Mammary epithelial cell (primary cell): ENCODE measurements at regions not wholly inside any gene's neighbourhood (a gene's known extent, or its start where the extent isn't known, plus 50 kb on each side); places are given as distances from the start of the nearest gene placed in this dataset.

ENCODE experiments used
- EZH2 ChIP-seq: IDR thresholded peaks from 2 replicates; pipeline ENCODE4 v1.6.1; 2012; ENCODE audit warnings: low read length, inconsistent platforms, borderline replicate concordance
- TF ChIP-seq, protein P1 (sequence below), 2 donors: IDR thresholded peaks in 1 of 2; conservative IDR thresholded peaks in 1 of 2; 2 replicates each; pipeline ENCODE4 v1.5.1; 2011 to 2012; ENCODE audit warnings: inconsistent platforms in 2 of 2, low read length in 2 of 2, mild to moderate bottlenecking in 2 of 2, control low read depth in 1 of 2, low read depth in 1 of 2; ENCODE audit not compliant: insufficient read depth in 1 of 2; ENCODE audit errors: extremely low read depth in 1 of 2

DNA sequence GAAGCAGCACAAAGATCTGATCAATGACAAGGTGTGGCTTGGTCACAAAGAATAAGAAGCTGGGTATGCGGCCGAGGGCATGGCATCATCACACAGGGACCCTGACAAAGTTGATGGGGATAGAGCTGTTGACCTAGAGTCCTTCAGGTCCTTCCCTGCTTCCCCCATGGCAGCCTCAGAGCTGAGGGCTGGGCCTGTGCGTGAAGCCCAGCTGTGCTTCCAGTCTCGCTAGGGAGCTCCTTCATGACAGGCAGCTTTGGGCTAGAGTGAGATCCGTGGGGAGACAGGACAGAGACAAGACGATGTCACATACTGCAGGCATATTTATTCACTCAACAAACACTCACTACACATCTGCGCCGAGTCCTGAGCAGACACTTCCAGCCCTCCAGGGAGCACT lies 56.4 kb upstream of the NEURL1B start:
- TF ChIP-seq, protein P1, sequence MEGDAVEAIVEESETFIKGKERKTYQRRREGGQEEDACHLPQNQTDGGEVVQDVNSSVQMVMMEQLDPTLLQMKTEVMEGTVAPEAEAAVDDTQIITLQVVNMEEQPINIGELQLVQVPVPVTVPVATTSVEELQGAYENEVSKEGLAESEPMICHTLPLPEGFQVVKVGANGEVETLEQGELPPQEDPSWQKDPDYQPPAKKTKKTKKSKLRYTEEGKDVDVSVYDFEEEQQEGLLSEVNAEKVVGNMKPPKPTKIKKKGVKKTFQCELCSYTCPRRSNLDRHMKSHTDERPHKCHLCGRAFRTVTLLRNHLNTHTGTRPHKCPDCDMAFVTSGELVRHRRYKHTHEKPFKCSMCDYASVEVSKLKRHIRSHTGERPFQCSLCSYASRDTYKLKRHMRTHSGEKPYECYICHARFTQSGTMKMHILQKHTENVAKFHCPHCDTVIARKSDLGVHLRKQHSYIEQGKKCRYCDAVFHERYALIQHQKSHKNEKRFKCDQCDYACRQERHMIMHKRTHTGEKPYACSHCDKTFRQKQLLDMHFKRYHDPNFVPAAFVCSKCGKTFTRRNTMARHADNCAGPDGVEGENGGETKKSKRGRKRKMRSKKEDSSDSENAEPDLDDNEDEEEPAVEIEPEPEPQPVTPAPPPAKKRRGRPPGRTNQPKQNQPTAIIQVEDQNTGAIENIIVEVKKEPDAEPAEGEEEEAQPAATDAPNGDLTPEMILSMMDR (conservative IDR thresholded peaks at IDR 0.05 in 1 of 2, IDR thresholded peaks at IDR 0.05 in 1 of 2; ENCODE audit: extremely low read depth in 1 of 2, insufficient read depth in 1 of 2, low read depth in 1 of 2, low read length in 2 of 2), result no peak
- no peak for TF ChIP-seq EZH2
